AG10803 (cell line): ENCODE measurements at regions not wholly inside any gene's neighbourhood (a gene's known extent, or its start where the extent isn't known, plus 50 kb on each side); places are given as distances from the start of the nearest gene placed in this dataset.

Experiments used
- DNase-seq: peaks from one replicate; pipeline ENCODE4 v3.0.0; 2010; ENCODE audit warnings: low read depth
- H3K4me3 ChIP-seq: 2 replicates; pipeline ENCODE4 v1.5.1; 2011; ENCODE audit warnings: mild to moderate bottlenecking, low read length, control low read depth
- CTCF ChIP-seq: conservative IDR thresholded peaks from 2 replicates; pipeline ENCODE4 v1.5.1; 2011; ENCODE audit warnings: mild to moderate bottlenecking, low read length, control low read depth, inconsistent platforms

- H3K4me3 ChIP-seq: peak overlapping the region; percentile 24
- DNase-seq: peak; percentile 52
- TF ChIP-seq CTCF: no peak
These were observed 184.9 kb downstream of the GLI2 start for GRCh38 chr2:120920454-120921148.

- no peak for TF ChIP-seq CTCF
- DNase-seq: no peak
- no peak overlapping the region for H3K4me3 ChIP-seq
These were observed 185.8 kb downstream of the GLI2 start for GRCh38 chr2:120921457-120921856.

GRCh38 chr2:120922571-120923332, 187.1 kb downstream of the GLI2 start:
- no peak for TF ChIP-seq CTCF
- no peak overlapping the region for H3K4me3 ChIP-seq
- DNase-seq: no peak

- DNase-seq: no peak
- TF ChIP-seq CTCF: no peak
- H3K4me3 ChIP-seq: no peak overlapping the region
These were observed 187.8 kb downstream of the GLI2 start for GRCh38 chr2:120923426-120923825.

GRCh38 chr2:120924924-120925323, 189.3 kb downstream of the GLI2 start:
- no peak for DNase-seq
- H3K4me3 ChIP-seq: no peak overlapping the region
- no peak for TF ChIP-seq CTCF

GRCh38 chr2:120926463-120927264, 191.0 kb downstream of the GLI2 start:
- TF ChIP-seq CTCF: no peak
- no peak for DNase-seq
- no peak overlapping the region for H3K4me3 ChIP-seq

GRCh38 chr2:120927265-120927628, 191.6 kb downstream of the GLI2 start:
- H3K4me3 ChIP-seq: no peak overlapping the region
- no peak for TF ChIP-seq CTCF
- no peak for DNase-seq
